GM12875 (cell line): ENCODE measurements at regions not wholly inside any gene's neighbourhood (a gene's known extent, or its start where the extent isn't known, plus 50 kb on each side); places are given as distances from the start of the nearest gene placed in this dataset.
"Not testable (repeated sequence)": the region's sequence is repeated elsewhere in the genome, so short reads cannot be mapped to it uniquely, and the experiment has no call there.

ENCODE experiments used
- H3K4me3 ChIP-seq: one replicate; pipeline ENCODE4 v1.5.1; 2011; ENCODE audit warnings: low read depth, low read length, control low read depth
- CTCF ChIP-seq: IDR thresholded peaks from 2 replicates; pipeline ENCODE4 v1.5.1; 2011; ENCODE audit warnings: low read depth, mild to moderate bottlenecking, control low read depth, inconsistent platforms, low read length, moderate library complexity, borderline replicate concordance; ENCODE audit not compliant: insufficient read depth

- H3K4me3 ChIP-seq = no peak overlapping the region
- no peak for TF ChIP-seq CTCF
Measured at GRCh38 chr1:234780531-234781162, 170.7 kb upstream of the IRF2BP2 start.

GRCh38 chr1:234780112-234780511, 170.1 kb upstream of the IRF2BP2 start:
- no peak overlapping the region for H3K4me3 ChIP-seq
- TF ChIP-seq CTCF = no peak

DNA sequence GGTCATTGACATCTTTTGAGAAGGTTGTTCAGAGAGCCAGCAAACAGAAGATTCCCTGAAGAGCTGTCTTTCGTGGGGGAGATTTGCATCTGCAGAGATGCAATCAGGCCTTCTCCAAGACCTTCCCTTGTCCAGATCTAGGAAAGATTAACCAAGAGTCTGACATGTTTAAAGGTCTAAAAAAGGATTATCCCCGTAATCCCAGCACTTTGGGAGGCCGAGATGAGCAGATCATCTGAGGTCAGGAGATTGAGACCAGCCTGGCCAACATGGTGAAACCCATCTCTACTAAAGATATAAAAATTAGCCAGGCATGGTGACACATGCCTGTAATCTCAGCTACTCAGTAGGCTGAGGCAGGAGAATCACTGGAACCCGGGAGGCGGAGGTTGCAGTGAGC, 169.6 kb upstream of the IRF2BP2 start:
- not testable (repeated sequence) for H3K4me3 ChIP-seq

DNA sequence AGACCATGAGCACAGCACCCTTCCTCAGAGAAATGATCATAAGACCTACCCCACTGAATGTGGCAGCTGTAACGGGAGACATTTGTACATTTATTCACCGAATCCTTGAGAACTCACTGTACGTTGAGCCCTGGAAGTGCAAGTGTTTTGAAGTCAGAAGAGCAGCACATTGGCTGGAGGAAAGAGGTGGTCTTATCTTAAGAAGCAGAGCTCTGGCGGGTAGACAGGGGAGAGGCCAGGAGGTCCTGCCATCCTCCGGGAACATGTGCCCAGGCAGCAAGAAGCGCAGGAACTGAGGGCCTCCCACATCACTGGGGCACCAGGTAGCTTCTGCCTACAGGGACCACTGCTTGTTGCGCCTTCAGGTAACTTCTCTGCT, 169.2 kb upstream of the IRF2BP2 start:
- no peak overlapping the region for H3K4me3 ChIP-seq
- no peak for TF ChIP-seq CTCF

- H3K4me3 ChIP-seq = no peak overlapping the region
- no peak for TF ChIP-seq CTCF
Measured at GRCh38 chr1:234778221-234779159, 168.5 kb upstream of the IRF2BP2 start.

- H3K4me3 ChIP-seq = no peak overlapping the region
Measured at GRCh38 chr1:234777856-234778220, 167.9 kb upstream of the IRF2BP2 start.

More at GRCh38 chr1:234777856-234778220, 167.9 kb upstream of the IRF2BP2 start:
- TF ChIP-seq CTCF = no peak
